GM21529 (cell line): ENCODE measurements at regions not wholly inside any gene's neighbourhood (a gene's known extent, or its start where the extent isn't known, plus 50 kb on each side); places are given as distances from the start of the nearest gene placed in this dataset.

Source experiments
- ATAC-seq: cut with Tn5 transposase; IDR thresholded peaks from one replicate; pipeline ENCODE4 v1.9.1; 2021; ENCODE audit not compliant: unreplicated experiment

DNA sequence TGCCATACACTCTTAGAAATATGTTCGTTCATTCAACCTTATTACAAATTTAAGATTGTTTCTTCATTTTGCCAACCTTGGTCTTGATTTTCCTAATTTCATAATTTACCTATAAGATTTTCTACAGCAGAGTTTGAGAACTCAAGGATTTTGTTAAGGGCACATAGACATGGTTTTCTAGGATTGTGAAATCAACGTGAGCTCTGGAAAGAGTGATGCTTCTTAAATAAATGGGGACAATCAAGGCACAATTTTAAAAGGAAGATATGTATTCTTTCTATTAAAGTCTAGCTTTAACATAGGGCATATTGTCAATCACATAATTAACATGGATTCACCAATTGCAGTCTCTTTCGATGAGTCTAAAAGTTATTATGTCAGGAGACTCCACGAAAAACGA lies 174.2 kb upstream of the PHF14 start:
- no peak for ATAC-seq

DNA sequence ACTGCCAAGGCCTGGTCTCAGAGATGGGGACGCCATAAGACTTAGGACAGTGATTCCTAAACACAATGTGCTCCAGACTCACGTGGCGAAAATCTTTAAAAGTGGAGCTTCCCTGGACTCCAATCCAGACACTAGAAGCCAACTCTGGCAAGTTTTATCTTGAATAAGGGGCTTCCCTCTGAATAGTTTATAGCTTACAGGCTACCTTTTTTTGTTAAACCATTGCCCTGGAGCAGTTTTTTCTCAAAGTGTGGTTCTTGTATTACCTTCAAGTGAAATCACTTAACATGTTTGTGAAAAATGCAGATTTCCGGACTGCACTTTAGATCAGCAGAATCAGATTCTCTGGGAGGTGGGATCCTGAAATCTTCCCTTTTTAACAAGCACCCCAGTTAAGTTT lies 171.7 kb upstream of the PHF14 start:
- ATAC-seq: no peak

DNA sequence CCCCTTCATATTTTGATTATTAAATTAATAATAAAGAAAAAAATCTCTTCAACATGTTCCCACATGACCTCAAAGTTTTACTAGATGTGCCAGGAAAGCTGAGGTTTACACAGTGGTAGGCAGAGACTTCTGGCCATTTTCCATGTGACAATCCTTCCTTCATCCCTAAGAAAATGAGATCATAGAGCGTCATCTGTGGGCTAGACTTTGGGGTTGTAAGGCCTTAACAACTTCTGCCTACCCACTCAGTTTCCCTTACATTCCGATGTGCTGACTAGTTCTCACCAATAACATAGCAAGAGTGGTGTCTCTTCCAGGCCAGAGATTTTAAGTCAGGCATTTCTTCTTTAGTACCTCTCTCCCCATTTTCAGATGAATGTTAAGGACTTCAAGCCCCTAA lies 171.1 kb upstream of the PHF14 start:
- no peak for ATAC-seq

- no peak for ATAC-seq
Observed at GRCh38 chr7:10803720-10804119, 170.0 kb upstream of the PHF14 start.

- ATAC-seq: no peak
Observed at GRCh38 chr7:10804770-10805169, 168.9 kb upstream of the PHF14 start.

- no peak for ATAC-seq
Observed at GRCh38 chr7:10815546-10815945, 158.1 kb upstream of the PHF14 start.

DNA sequence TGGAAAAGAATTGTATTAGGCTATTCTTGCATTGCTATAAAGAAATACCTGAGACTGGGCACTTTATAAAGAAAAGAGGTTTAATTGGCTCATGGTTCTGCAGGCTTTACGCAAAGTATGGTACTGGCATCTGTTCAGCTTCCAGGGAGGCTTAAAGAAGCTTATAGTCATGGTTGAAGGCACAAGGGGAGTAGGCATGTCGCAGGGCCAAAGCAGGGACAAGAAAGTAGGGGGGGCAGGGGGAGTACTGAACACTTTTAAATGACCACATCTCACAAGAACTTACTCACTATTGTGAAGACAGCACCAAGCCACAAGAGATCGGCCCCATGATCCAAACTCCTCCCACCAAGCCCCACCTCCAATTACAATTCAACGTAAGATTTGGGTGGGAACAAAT lies 152.5 kb upstream of the PHF14 start:
- no peak for ATAC-seq

DNA sequence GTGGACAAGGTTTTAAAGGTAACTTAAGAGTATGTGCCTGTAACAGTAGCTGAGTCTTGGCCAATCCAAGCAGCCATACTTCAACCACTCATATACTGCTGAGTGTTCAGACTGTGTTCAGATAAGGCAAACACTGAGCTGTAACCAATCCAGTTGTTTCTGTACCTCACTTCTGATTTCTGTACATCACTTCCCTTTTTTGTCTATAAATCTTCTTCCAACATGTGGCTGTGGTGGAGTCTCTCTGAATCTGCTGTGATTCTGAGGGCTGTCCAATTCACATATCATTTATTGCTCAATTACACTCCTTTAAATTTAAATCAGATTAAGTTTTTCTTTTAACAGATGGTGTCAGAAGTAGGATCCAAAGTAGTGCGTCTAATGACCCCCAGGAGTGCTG lies 149.5 kb upstream of the PHF14 start:
- ATAC-seq: no peak

GRCh38 chr7:10838228-10838627 lies 135.4 kb upstream of the PHF14 start:
- ATAC-seq: no peak

GRCh38 chr7:10845225-10845624 lies 128.4 kb upstream of the PHF14 start:
- no peak for ATAC-seq

DNA sequence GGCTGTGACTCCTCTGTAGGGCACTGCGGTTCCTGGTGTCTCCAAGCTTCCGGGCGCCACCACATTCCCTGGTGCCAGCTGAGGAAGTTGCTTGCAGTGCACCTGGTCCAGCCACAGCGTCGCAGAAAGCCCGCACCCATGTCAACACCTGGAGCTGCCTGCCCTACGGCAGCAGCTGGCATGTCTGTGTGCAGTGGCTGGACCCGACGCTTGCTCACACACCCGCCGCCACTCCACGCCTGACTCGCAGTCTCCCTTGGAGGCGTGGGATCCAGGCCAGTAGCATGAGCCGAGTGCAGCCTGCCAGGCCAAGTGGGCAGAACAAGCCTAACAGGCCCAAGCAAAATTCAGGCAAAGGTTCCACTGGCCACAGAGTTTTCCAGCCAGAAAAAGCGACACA lies 118.1 kb upstream of the PHF14 start:
- ATAC-seq: no peak

DNA sequence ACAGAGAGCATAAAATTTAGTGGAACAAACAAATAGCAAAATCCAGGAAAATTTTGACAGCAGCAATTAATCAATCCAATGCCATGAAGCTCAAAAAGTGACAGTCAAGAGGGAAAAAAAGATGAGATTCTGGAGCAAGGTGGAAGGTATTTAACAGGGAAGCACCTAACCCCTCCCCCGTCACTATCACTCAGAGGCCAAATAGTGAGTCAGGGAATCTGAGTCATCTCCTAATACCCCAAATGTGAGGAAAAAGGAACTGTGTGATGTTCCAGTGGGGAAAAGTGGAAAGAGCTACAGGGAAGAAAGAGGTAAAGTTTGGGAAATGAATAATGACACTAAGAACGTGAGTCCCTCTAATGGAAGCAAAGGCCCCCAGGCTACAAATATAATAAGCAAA lies 113.2 kb upstream of the PHF14 start:
- ATAC-seq: no peak

DNA sequence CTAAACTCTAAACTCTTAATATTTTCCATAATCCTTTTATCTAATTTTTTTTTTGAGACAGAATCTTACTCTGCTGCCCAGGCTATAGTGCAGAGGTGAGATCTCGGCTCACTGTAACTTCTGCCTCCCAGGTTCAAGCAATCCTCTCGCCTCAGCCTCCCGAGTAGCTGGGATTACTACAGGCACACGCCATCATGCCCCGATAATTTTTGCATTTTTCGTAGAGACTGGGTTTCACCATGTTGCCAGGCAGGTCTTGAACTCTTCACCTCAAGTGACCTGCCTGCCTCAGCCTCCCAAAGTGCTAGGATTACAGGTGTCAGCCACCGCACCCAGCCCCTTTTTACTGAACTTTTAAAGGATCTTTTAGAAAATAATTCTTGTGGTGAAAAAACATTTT lies 110.2 kb upstream of the PHF14 start:
- ATAC-seq: no peak

GRCh38 chr7:10874666-10875065 lies 99.0 kb upstream of the PHF14 start:
- ATAC-seq: no peak

GRCh38 chr7:10875080-10875479 lies 98.6 kb upstream of the PHF14 start:
- ATAC-seq: no peak

DNA sequence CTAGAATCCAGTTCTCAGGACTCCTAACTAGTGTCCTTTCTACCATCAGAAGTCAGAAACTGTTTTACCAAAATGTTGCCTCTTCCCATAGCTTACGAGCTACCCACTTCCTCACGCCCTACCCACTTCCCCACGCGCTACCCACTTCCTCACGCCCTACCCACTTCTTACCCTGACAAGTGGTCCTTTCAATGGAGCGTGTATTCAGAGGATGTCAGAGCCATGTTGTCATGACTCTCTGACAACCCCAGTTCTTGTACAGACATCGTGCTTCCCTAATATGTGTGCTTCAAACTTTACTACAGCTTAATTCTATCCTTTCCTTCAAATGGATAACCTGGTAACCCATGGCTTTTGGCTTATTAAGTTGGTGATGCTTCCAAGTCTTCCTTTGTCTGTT lies 84.8 kb upstream of the PHF14 start:
- ATAC-seq: peak; percentile 14

GRCh38 chr7:10889266-10889898 lies 84.3 kb upstream of the PHF14 start:
- ATAC-seq: peak; percentile 96

DNA sequence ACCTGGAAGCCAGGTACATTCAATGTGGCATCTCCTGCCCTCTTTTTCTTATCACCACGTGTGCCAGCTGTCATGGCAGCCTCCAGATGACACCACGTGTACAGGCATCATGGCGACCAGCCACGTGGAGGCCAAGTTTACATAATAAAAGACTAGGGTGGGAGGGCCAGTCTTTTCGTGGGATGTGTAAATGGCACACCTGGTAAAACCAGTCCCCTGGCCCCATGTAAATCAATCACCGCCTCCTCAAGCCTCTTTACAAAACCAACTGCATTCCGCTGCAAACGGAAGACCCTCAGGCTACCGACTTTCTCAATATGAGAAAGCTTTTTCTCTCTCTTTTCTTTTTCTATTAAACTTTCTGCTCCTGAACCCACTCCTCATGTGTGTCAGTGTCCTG lies 65.1 kb upstream of the PHF14 start:
- no peak for ATAC-seq

DNA sequence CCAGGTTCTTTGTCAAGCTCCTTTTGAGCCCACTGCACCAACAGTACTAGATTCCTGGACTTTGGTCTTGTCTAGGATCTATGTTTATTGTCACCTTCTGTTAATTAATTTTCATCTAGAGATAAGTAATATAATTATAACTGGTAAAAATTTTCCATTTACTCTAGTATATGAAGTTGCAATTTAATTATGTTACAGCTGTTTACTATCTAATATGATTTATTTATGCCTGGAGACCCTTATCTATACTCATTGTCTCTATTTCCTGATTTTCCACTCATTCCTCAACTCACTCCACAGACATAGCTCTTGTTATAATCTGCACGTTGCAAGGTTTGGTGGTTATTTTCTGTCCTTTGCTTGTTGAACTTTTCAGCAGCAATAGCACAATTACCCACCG lies 63.2 kb upstream of the PHF14 start:
- ATAC-seq: no peak

DNA sequence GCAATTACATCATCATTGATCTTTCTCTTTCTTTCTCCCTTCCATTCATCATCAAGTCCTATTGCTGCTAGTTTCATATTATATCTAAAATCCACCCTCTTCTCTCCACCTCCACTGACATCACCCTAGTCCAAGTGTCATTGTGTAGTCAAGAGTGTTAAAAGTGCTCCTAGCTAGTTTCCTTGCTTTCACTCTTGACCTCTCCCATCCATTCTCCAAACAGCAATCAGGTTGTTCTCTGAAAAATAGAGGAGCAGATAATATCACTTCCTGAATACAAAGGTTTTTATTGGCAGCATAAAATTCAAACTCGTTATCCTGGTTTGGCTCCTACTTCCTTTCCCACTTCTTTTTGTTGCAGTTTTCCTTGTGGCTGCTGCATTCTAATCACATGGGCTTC lies 61.6 kb upstream of the PHF14 start:
- no peak for ATAC-seq

DNA sequence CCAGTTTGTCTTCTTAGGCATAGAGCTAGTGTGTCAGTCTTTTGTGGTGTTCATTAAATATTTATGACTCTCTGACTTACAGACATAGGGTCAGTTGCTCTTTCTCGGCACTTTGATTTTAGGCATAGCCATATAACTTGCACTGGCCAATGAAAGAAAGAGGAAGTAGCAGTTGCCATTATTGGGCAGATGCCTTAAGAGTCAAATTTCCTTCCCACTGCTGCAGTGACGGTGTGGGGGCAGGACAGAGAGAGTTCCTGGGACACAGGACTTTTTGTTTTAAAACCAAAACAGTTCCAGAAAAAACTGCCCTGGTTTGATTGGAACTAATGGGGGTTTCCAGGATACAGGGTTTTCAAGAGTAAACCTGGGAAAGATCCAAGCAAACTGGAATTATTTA lies 60.2 kb upstream of the PHF14 start:
- no peak for ATAC-seq

DNA sequence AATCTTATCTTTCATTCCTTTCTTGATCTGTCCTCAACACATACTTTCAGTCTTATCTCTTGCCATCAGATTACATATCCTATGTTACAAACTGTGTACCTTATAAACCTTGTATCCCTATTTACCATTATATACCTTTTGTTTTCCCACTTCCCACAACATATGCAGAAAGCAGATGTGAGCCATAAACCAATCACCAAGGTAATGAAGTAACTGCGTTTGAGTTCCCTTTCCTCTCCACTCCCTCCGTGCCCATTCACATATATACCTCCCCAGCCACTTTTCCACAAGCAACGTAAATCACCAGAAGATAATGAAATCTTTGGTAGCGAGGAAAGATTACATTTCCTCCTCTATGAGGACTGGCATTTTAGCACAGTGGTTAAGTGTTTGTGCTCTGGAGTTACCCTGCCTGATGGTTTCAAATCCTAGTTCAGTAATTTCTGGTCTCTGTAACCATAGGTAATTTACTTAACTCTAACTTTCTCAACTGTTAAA lies 55.5 kb upstream of the PHF14 start:
- no peak for ATAC-seq

DNA sequence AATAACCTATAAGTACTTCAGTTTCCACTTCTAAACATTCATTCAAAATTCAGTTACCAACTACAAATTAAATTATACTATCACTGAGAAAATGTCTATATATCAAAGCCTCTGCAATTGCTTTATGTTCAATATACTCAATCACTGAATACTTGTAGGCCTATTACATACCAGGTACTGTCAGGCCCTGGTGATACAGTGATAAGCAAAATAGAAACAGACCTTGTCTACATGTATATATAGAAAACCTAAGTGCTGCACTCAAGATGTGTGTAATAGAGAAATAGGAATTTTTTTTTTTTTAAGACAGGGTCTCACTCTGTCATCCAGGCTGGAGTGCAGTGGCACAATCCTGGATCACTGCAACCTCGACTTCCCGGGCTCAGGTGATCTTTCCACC lies 53.7 kb upstream of the PHF14 start:
- no peak for ATAC-seq
